NCI-H128 (cell line): ENCODE measurements at regions not wholly inside any gene's neighbourhood (a gene's known extent, or its start where the extent isn't known, plus 50 kb on each side); places are given as distances from the start of the nearest gene placed in this dataset.

Experiments
- DNase-seq: peaks from one replicate; lab custom pipeline; 2025; ENCODE audit not compliant: unreplicated experiment; lab: John Stamatoyannopoulos, UW

DNA sequence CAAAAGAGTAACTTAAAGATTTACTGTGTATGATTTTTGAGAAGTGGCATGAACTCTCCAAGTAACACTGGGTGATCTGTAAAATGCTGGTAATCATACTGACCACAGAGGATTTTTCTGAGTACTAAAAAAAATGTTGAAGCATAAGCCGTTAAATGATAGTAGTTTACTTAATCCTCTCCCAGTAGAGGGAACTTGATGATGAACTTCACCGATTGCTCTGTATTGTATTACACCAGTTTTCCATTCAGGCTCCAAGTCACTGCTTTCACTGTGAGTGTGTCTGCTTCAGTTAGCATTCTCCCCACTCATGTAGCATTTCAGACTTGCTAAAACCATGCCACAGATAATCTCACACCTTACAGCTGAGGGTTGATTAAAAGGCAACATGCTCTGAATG, 294.1 kb downstream of the GBA3 start:
- no peak for DNase-seq

DNA sequence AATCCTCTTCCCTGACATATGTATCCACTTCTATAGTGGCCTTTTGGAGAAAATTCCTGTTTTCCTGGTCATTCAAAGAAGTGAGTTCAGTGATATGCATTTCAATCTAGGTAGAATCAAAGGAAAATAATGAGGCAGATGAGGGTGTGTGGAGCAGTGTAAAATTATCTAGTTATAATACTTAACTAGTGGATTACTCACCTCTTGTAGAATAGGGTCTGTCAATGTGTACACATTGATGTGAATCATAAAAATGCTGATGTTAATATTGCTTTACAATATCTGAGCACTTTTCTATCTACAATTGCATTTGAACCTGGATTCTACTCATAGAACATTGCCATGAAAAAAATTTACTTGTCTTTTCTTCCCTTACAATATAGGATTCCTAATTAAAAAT, 293.5 kb downstream of the GBA3 start:
- DNase-seq: no peak

GRCh38 chr4:22984390-22984789, 291.7 kb downstream of the GBA3 start:
- DNase-seq: no peak

DNA sequence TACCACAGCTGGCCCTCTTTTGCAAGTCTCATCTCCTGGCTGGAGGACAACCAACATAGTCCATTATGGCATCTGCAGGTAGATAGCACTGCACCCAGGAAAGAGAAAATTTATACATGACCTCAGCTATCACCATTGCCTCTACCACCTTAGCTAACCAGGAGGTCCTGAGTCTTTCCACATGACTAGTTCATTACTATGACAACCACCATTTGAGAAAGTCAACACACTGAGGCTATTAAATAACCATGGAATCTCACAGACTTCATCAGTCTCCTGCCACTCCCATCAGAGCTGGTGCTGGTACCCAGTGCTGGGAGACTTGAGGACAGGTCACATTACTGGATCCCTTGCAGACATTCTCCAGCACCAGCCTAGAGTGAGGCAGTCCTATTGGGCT, 285.9 kb downstream of the GBA3 start:
- DNase-seq: no peak

DNA sequence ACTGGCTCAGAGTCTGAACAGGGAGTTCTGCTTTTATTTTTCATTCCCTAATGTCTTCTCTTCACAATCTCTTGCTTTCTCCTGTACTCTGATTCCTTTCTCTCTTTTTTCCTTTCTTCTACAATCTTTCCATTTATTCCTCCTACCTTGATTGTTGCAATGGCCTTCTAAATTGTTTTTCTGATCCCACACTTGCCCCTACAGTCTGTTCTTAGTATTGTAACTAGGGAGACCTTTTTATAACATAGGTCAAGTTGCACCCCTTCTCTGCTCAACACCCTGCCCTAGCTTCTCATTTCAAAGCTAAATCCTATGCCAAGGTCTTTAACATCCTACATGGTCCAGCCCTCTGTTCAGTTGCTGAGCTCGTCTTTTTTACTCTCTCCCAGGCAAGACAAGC, 277.9 kb downstream of the GBA3 start:
- no peak for DNase-seq

DNA sequence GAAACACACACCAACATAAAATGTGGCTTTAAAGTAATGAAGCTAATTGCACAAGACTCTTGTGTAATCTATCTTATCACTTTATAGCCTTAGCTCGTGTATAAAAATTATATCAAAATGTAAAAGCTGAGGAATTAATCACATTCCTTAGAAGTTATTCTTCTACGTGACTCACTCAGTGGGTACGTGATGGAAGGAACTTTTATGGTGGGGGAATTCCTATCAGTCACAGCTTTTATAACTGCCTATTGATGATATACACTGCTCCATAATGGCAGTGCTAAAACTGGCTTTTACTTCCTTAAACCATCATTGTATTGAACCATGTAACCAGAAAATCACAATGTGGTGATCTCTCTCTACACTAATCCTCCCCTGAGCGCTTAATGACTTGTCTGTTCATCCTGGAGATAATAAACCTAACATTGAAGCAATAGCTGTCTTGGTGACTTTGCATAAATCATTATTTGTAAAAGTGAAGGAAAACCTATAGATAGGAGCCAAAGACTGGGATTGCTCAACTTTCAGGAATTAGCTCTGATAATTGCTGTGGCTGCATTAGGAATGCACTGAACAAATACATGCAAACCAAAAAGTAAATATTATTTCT, 276.7 kb downstream of the GBA3 start:
- no peak for DNase-seq

DNA sequence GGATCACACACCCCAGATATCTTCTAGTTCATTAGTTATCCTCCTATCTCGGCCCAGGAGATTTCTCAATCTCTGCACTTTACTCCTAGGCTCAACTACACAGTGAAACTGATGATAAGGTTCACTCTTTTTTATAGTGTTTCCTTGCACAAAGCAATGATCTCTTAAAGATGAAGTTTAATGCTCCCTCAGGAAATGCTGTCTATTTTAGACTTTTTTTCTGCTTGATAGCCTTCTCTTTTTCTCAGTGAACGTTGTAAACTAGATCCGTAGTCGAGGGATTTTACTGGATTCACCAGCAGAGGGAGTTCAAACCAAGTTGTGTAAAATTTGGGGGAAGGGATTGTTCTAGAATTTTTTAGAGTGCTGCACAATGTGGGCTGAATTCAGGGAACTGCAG, 269.6 kb downstream of the GBA3 start:
- DNase-seq: no peak

GRCh38 chr4:22959483-22959882, 266.7 kb downstream of the GBA3 start:
- no peak for DNase-seq

DNA sequence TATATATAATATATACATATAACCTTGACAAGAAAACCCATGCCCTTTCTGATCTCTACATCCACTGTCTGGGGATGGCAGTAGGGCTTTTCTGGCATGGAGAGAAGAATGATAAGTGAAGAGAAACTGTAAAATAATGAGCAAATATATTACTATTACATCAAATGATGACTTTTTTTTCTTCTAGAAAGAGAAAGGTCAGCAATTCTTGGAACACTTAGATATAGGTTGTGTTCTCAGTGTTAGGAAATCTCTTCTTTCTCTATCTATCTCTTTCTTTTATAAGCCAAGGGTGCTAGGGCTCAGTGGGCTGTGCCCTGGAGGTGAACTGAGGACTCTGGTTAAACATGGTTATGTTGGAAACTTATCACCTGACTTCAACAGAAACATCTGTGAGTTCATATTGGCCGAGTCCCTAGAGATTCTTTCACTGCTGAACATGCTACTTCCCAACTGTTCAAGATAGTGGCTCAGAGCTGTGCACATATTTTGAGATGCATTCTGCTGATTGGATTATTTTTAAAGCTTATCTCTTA, 265.1 kb downstream of the GBA3 start:
- no peak for DNase-seq

DNA sequence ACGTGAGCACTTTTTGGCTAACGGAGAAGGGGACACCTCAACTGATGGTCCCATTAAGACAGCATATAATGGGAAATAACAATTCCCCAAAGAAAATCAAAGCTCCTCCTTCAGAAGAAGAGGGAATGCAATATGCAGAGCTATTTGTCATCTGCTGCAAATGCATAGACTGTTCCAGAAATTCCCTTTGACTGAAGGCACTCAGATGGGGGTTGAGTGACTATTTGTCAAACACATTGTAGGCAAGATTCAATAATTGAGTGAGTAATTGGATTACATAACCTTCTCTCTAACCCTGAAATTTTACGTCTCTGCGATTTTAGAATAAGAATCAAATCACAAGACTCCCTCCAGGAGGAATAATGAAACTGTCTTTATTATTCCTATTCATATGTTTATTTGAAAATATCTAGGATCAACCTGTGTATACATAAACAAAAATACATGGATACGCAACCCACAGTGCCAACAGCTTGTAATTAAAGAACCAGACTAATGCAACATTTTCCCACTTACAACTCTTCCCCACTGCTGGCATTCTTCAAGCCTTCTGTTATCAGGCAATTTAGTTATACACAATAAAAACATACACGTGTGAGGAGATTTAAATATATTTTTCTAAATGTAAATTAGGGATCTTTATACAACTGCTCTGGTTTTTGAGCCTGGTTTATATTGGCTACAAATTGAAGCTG, 256.6 kb downstream of the GBA3 start:
- DNase-seq: no peak

DNA sequence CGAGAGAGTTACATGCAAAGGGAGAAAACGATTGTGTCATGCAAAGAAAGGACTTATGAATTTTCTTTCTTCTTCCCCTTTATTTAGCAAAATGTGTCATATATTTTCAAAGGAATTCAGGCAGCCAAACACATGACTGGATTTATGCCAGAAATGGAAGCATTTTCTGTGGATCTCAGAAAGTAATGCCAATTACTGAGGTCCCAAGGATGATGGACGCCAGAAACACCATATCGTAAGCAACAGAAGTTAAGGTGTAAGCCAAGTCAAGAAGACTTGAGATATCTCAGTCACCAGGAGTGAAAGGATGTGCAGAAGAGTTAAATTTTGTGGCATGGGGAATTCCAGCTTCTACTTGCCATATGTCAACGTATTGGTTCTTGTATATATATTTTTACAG, 255.1 kb downstream of the GBA3 start:
- no peak for DNase-seq

DNA sequence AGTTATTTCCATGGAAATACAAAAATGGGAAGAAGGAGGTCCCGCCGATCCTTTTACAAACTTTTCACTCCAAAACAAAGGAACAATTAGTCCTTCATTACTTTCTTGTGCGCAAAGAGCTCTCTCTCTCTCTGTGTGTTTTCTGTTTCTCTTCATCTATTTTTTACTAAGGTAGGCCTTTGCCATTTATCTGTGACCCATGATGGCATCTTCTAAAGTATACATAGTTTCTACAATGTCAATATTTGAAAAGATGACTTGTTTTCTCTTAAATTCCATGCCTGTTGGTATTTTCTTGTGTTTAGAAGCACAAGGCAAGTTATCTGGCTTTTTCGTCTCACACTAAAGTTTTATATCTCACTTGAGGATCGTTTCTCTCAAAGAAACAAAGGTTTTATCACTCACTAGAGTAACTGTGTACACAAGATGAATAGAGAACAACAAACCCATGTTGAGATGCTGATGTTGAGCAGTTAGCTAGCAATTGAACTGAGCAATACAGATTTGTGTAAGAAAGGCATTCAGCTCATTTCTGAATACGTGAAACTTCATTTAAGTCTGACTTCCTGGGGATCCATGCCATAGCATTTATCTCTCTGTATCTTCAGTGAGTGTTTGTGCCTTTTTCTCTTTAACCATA, 250.3 kb downstream of the GBA3 start:
- DNase-seq: no peak

DNA sequence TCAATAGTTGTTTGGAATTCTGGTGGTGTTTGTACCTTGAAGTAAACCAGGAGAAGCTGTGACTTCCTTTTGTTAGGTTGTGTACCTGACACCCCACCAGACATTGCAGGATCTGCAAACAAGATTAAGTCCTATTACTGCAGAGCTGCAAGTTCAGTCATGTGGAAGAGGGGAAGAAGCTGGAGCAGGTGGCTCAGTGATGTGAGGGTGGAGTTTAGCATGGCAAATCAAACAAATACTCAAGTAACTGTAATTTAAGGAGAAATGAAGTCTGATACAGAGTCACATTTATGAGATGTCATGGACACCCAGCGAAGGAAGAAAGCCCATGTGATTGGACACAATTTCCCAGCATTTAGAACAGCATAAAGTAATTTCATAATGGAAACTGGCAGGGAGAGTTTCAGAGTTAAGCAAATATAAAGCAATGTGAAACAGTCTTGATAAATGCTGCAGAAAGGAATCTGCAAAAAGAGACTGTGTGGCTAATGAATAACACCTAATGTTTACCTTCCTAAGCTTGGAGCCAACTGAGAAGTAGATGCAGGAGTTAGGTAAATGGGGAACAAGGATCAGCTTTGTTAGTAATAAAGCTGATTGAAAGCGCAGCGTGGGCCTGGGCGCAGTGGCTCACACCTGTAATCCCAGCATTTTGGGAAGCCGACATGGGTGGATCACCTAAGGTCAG, 249.1 kb downstream of the GBA3 start:
- DNase-seq: no peak

GRCh38 chr4:22932326-22932725, 239.6 kb downstream of the GBA3 start:
- DNase-seq: no peak

- no peak for DNase-seq
These were observed 229.7 kb downstream of the GBA3 start for GRCh38 chr4:22922426-22922825.

DNA sequence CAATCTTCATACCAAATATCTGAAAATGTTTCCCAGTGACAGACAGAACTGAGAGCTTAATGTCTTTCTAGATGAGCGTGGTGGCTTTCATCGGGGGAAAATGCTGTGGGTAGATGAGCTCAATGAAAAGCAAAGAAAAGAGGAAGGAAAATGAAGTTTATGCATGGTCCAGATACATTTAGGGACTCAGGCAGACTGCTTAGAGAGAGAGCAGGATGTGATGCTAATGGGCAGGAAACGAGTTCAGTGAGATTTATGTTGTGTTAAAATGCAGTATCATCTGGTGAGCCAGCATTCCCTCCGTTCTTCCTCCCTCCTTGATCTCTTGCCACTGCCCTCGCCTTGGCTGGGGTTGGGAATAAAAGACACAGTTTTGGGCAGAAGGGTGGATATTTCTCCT, 229.2 kb downstream of the GBA3 start:
- no peak for DNase-seq

DNA sequence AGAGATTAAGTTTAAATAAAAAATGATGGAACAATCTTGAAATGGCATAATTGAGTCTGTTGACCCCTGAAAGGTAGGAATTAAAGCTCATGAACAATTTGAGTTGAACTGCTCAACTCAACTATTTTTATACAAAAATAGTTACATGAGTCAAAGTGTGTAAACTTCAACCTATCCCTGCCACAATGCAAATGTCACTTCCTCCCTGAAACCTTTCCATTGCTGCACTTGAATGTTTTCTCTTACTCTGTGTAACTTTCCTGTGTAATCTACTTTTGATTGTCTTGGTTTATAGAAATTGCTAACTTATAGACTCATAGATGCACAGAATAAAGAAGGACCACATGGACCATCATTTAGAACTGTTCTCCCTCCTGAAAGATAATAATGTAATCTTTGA, 218.5 kb downstream of the GBA3 start:
- no peak for DNase-seq

DNA sequence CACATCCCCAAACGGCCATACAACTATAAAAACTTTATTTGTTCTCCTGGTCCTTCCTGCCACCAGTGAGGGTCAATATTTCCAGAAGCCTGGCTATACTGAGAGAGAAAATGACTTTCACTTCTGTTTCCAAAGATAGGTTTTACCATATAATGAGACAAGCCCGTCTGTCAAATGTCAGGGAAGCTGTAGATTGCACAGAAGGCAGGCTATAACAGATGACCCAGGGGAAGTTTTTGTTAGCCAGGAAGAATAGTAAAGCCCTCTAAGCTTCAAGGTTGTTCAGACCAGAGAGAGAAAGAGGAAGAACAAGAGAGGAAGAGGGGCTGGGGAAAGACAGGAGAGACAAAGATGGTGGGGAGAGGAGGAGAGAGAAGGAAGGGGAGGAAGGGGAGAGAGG, 217.5 kb downstream of the GBA3 start:
- no peak for DNase-seq

DNA sequence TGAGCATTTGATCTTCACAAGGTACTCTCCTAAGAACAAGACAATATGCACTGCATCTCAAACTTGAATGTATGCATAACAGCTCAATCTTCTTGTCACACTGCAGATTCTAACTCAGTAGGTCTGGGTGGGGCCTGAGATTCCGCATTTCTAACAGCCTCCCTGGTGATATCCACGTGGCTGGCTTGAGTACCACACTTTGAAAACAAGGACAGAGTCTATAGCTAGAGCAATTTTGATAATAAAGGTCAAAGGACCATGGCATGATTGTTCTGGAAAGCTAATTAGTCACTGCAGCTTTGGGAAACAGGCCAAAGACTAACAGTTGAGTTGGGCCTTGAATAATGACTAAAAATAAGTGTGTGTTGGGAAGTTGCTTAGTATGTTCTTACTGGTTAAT, 213.3 kb downstream of the GBA3 start:
- DNase-seq: no peak

GRCh38 chr4:22903913-22904312, 211.2 kb downstream of the GBA3 start:
- no peak for DNase-seq

DNA sequence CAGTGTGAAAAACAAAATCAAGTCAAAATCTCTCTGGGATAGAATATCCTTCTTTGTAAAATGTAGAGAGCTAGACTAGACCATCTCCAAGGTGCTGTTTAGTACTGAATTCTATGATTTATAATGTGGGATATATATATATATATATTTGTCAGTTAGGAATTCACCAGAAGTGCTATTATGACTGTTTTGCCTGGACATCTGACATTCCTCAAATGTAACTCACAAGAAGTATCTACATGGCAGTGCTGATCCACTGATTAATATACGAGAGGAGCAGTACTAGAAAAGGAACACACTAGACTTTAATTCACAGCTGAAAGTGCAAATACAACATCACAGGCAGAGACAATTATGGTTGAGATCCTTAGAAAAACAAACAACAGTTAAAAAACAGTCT, 208.9 kb downstream of the GBA3 start:
- DNase-seq: no peak

DNA sequence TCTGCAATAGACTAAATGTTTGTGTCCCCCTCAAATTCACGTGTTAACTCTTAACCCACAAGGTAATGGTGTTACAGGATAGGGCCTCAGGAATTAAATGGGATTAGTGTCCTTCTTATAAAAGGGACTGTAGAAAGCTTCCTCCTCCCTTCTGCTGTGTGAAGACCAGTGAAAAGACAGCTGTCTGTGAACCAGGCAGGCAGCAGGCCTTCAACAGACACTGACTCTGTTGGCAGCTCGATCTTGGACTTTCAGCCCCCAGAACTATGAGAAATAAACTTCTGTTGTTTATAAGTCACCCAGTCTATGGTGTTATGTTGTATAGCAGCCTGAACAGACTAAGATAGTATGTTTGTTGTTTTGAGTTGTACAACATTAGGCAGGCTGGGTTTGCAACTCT, 208.1 kb downstream of the GBA3 start:
- DNase-seq: no peak
